ENCODE measurements at regions not wholly inside any gene's neighbourhood (a gene's known extent, or its start where the extent isn't known, plus 50 kb on each side); places are given as distances from the start of the nearest gene placed in this dataset.

- intact Hi-C loops (cut with DNase I) = no loop called here
- Histone ChIP-seq H3K27me3 (no peaks in the 10 kb centered on the region), H3K27ac (no peak overlapping the region), H3K36me3 (no peaks in the 10 kb centered on the region), H3K4me3 (no peak overlapping the region), H3K9me3 (no peaks in the 10 kb centered on the region), H3K4me1 (no peaks in the 10 kb centered on the region)
- TF ChIP-seq CTCF (IDR thresholded peaks at IDR 0.05) (no peak), POLR2AphosphoS5 (IDR thresholded peaks at IDR 0.05; ENCODE audit: insufficient read depth in 1 of 2, low read depth in 1 of 2) (no peak), POLR2A (IDR thresholded peaks at IDR 0.05) (no peak)
- no peak for DNase-seq (ENCODE audit: extremely low spot score in 2 of 2)
Measured at GRCh38 chr5:110852053-110852452, 113.2 kb downstream of the SLC25A46 start.

- H3K4me3 ChIP-seq = no peak overlapping the region
- intact Hi-C loops (cut with DNase I) = no loop called here
- DNase-seq (ENCODE audit: extremely low spot score in 2 of 2) = no peak
- TF ChIP-seq CTCF (IDR thresholded peaks at IDR 0.05) (no peak), POLR2A (IDR thresholded peaks at IDR 0.05) (no peak), POLR2AphosphoS5 (IDR thresholded peaks at IDR 0.05; ENCODE audit: insufficient read depth in 1 of 2, low read depth in 1 of 2) (no peak)
- no peaks in the 10 kb centered on the region for H3K36me3 ChIP-seq
- no peaks in the 10 kb centered on the region for H3K27me3 ChIP-seq
- H3K27ac ChIP-seq = no peak overlapping the region
- no peaks in the 10 kb centered on the region for H3K4me1 ChIP-seq
- no peaks in the 10 kb centered on the region for H3K9me3 ChIP-seq
Measured at GRCh38 chr5:110852541-110852940, 113.7 kb downstream of the SLC25A46 start.

GRCh38 chr5:110853267-110853666 lies 114.5 kb downstream of the SLC25A46 start:
- DNase-seq (ENCODE audit: extremely low spot score in 2 of 2) = no peak
- Histone ChIP-seq H3K4me3 (no peak overlapping the region), H3K36me3 (no peaks in the 10 kb centered on the region), H3K27me3 (no peaks in the 10 kb centered on the region), H3K27ac (no peak overlapping the region), H3K9me3 (no peaks in the 10 kb centered on the region), H3K4me1 (no peaks in the 10 kb centered on the region)
- intact Hi-C loops (cut with DNase I) = no loop called here
- no peak for TF ChIP-seq POLR2AphosphoS5 (IDR thresholded peaks at IDR 0.05; ENCODE audit: insufficient read depth in 1 of 2, low read depth in 1 of 2)
- no peak for TF ChIP-seq POLR2A (IDR thresholded peaks at IDR 0.05)
- no peak for TF ChIP-seq CTCF (IDR thresholded peaks at IDR 0.05)

- TF ChIP-seq CTCF (IDR thresholded peaks at IDR 0.05) (no peak), POLR2A (IDR thresholded peaks at IDR 0.05) (no peak), POLR2AphosphoS5 (IDR thresholded peaks at IDR 0.05; ENCODE audit: insufficient read depth in 1 of 2, low read depth in 1 of 2) (no peak)
- H3K27ac ChIP-seq = no peak overlapping the region
- H3K4me1 ChIP-seq = no peaks in the 10 kb centered on the region
- no peaks in the 10 kb centered on the region for H3K9me3 ChIP-seq
- no peaks in the 10 kb centered on the region for H3K36me3 ChIP-seq
- H3K4me3 ChIP-seq = no peak overlapping the region
- intact Hi-C loops (cut with DNase I) = no loop called here
- no peak for DNase-seq (ENCODE audit: extremely low spot score in 2 of 2)
- H3K27me3 ChIP-seq = no peaks in the 10 kb centered on the region
Measured at GRCh38 chr5:110854200-110854599, 115.4 kb downstream of the SLC25A46 start.

- no peaks in the 10 kb centered on the region for H3K27me3 ChIP-seq
- DNase-seq (ENCODE audit: extremely low spot score in 2 of 2) = no peak
- H3K4me1 ChIP-seq = no peaks in the 10 kb centered on the region
- no peaks in the 10 kb centered on the region for H3K9me3 ChIP-seq
- no peaks in the 10 kb centered on the region for H3K36me3 ChIP-seq
- intact Hi-C loops (cut with DNase I) = no loop called here
- no peak overlapping the region for H3K4me3 ChIP-seq
- TF ChIP-seq CTCF (IDR thresholded peaks at IDR 0.05) (no peak), POLR2AphosphoS5 (IDR thresholded peaks at IDR 0.05; ENCODE audit: insufficient read depth in 1 of 2, low read depth in 1 of 2) (no peak), POLR2A (IDR thresholded peaks at IDR 0.05) (no peak)
- H3K27ac ChIP-seq = no peak overlapping the region
Measured at GRCh38 chr5:110855961-110856360, 117.2 kb downstream of the SLC25A46 start.
